NCI-H446 (cell line): ENCODE measurements at regions not wholly inside any gene's neighbourhood (a gene's known extent, or its start where the extent isn't known, plus 50 kb on each side); places are given as distances from the start of the nearest gene placed in this dataset.

Experiments
- DNase-seq, 2 experiments: peaks; one replicate each; lab custom pipeline; 2025; lab: John Stamatoyannopoulos, UW

DNA sequence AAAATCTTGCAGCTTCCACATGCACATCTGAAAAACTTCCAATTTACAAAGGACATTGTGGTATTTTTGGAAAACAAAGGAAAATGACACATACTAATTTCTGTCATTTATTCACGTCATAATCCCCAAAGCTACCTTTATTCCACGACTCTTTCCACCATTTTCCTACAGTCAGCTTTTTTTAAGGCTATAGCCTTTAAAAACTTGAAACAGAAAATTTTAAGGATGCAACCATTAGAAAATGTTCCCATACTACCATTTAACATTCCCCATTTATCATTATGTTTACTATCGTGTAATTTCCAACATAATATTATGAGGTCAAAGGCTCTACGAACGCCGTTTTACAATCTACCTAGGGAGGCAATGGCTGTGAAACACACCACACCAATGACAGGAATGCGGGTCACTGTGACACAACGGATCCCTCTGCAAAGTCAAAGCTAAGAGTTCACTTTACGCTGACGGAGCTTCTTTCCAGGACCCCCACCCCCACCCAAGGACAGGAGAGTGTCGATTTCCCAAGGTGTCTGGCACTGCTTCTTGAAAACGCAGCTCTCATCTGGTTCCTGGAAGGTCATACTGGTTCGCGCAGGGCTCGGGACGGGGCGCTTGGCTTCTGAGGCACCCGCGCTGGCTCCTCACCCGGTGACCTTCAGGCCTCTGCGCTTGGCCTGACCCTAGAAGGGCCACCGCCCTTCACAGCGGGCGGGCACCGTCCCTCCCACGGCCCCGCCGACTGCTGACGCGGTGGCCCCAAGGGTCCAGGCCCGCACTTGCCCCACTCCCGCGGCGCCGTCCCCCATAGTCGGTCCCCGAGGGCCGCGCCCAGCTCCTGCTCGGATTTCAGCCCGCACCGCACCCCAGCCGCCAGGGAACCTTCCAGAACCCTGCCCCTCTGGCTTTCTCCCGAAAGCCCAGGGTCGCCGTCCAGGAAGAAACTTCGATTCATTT, 50.5 kb upstream of the ATF3 start:
- no peak for DNase-seq

DNA sequence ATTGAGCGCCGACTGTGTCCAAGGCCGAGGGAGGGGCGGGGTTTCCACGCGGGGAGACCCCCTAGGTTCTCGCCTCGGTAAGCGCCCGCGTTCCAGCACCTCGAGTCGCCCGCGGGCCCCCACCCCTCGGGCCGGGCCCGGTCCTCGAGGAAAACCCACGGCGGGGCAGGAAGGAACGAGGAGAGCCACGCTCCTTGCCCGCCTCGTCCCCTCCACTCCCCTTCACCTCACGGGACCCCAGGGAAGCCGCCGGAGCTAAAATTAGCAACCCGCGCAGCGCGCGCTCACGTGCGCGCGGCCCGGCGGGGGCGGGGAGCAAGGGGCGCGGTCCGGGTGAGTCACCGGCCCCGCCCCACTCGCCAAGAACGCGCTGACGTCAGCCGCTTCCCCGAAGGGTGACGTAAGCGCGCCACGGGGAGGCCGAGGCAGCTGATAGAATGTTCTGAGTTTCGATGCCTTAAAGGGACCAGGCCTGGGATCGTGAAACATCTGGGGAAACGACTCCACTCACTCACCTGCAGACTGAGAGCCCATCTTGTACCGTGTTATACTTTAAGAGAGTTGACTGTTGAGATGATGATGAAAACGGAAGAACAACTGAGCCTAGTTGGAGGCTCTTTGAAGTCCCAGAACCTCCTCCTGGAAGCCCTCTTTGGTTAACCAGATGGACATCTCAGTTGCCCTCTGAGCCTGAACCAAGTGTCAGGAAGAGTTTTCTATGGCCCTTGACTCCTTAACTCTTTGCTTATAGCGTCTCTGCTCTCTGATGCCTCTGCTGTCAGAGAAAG, 49.7 kb upstream of the ATF3 start:
- peak; percentile 90 to 98 for DNase-seq
